ENCODE measurements at regions not wholly inside any gene's neighbourhood (a gene's known extent, or its start where the extent isn't known, plus 50 kb on each side); places are given as distances from the start of the nearest gene placed in this dataset.

DNA sequence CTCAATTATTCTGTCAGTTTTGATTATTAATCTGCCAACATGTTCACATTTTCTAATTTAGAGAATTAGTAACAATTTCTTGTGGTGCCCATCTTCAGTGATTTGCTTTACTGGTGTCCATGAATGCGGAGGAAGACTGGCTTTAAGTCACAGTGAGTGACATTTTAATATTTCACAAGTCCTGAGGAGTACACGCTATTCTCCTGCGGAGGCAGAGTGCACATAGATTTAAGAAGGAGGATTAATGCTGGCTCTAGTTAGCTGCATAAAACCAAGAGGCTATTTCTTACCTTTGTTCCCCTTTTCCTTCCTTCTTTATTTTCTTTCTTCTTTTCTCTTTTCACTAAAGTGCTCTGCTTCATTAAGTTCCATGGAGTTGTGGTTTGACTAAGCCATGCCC is 495.2 kb upstream of the IGFBP7 start:
- TF ChIP-seq, protein P1, sequence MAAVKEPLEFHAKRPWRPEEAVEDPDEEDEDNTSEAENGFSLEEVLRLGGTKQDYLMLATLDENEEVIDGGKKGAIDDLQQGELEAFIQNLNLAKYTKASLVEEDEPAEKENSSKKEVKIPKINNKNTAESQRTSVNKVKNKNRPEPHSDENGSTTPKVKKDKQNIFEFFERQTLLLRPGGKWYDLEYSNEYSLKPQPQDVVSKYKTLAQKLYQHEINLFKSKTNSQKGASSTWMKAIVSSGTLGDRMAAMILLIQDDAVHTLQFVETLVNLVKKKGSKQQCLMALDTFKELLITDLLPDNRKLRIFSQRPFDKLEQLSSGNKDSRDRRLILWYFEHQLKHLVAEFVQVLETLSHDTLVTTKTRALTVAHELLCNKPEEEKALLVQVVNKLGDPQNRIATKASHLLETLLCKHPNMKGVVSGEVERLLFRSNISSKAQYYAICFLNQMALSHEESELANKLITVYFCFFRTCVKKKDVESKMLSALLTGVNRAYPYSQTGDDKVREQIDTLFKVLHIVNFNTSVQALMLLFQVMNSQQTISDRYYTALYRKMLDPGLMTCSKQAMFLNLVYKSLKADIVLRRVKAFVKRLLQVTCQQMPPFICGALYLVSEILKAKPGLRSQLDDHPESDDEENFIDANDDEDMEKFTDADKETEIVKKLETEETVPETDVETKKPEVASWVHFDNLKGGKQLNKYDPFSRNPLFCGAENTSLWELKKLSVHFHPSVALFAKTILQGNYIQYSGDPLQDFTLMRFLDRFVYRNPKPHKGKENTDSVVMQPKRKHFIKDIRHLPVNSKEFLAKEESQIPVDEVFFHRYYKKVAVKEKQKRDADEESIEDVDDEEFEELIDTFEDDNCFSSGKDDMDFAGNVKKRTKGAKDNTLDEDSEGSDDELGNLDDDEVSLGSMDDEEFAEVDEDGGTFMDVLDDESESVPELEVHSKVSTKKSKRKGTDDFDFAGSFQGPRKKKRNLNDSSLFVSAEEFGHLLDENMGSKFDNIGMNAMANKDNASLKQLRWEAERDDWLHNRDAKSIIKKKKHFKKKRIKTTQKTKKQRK (IDR thresholded peaks at IDR 0.05; ENCODE audit: low read depth, low read length) = no peak
- TF ChIP-seq SP1 (IDR thresholded peaks at IDR 0.05; ENCODE audit: low read depth, low read length) (no peak), RAD21 (IDR thresholded peaks at IDR 0.05; ENCODE audit: insufficient read depth, low read depth, low read length) (no peak)
- TF ChIP-seq, protein P2, sequence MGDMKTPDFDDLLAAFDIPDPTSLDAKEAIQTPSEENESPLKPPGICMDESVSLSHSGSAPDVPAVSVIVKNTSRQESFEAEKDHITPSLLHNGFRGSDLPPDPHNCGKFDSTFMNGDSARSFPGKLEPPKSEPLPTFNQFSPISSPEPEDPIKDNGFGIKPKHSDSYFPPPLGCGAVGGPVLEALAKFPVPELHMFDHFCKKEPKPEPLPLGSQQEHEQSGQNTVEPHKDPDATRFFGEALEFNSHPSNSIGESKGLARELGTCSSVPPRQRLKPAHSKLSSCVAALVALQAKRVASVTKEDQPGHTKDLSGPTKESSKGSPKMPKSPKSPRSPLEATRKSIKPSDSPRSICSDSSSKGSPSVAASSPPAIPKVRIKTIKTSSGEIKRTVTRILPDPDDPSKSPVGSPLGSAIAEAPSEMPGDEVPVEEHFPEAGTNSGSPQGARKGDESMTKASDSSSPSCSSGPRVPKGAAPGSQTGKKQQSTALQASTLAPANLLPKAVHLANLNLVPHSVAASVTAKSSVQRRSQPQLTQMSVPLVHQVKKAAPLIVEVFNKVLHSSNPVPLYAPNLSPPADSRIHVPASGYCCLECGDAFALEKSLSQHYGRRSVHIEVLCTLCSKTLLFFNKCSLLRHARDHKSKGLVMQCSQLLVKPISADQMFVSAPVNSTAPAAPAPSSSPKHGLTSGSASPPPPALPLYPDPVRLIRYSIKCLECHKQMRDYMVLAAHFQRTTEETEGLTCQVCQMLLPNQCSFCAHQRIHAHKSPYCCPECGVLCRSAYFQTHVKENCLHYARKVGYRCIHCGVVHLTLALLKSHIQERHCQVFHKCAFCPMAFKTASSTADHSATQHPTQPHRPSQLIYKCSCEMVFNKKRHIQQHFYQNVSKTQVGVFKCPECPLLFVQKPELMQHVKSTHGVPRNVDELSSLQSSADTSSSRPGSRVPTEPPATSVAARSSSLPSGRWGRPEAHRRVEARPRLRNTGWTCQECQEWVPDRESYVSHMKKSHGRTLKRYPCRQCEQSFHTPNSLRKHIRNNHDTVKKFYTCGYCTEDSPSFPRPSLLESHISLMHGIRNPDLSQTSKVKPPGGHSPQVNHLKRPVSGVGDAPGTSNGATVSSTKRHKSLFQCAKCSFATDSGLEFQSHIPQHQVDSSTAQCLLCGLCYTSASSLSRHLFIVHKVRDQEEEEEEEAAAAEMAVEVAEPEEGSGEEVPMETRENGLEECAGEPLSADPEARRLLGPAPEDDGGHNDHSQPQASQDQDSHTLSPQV (IDR thresholded peaks at IDR 0.05) = no peak

All from GM12878 (cell line).